ENCODE measurements at regions not wholly inside any gene's neighbourhood (a gene's known extent, or its start where the extent isn't known, plus 50 kb on each side); places are given as distances from the start of the nearest gene placed in this dataset.

- Histone ChIP-seq H3K36me3 (replicated peaks in 1 of 2; ENCODE audit: control insufficient read depth in 1 of 2, insufficient read depth in 2 of 2, low read length in 1 of 2) (no peaks in the 10 kb centered on the region), H3K4me3 (ENCODE audit: low read depth in 2 of 2, low read length in 1 of 2) (no peak overlapping the region), H3K9ac (no peak overlapping the region), H3K9me2 (no peaks in the 10 kb centered on the region), H3K9me3 (no peaks in the 10 kb centered on the region), H3K4me2 (no peak overlapping the region), H2AFZ (ENCODE audit: low read depth) (no peak overlapping the region), H4K20me1 (ENCODE audit: insufficient read depth) (no peaks in the 10 kb centered on the region), H3K27ac (ENCODE audit: low read depth in 2 of 2, low read length in 1 of 2) (no peak overlapping the region), H3K79me2 (ENCODE audit: insufficient read depth) (no peaks in the 10 kb centered on the region), H3F3A (replicated peaks; ENCODE audit: insufficient read depth) (no peaks in the 10 kb centered on the region), H3K4me1 (ENCODE audit: control insufficient read depth in 1 of 2, insufficient read depth in 2 of 2, low read depth in 1 of 2, low read length in 1 of 2) (no peaks in the 10 kb centered on the region), H3K27me3 (ENCODE audit: insufficient read depth) (no peaks in the 10 kb centered on the region)
- 41% methylated on average over 2 of the region's 2 CpGs for WGBS (ENCODE audit: low lambda C conversion rate)
- ChIA-PET POLR2A (no interaction called here), CTCF (no interaction called here)
- TF ChIP-seq TEAD4 (IDR thresholded peaks at IDR 0.05; ENCODE audit: borderline replicate concordance, insufficient read depth) (no peak), POLR2AphosphoS5 (IDR thresholded peaks at IDR 0.05; ENCODE audit: low read depth, low read length) (no peak), RFX5 (IDR thresholded peaks at IDR 0.05; ENCODE audit: low read length) (no peak), MXI1 (IDR thresholded peaks at IDR 0.05; ENCODE audit: low read depth, low read length) (no peak), YY1 (IDR thresholded peaks at IDR 0.05; ENCODE audit: low read depth) (no peak), NRF1 (IDR thresholded peaks at IDR 0.05; ENCODE audit: low read depth, low read length) (no peak), GATA2 (CRISPR knock-in tag; IDR thresholded peaks at IDR 0.05) (no peak), ELF1 (IDR thresholded peaks at IDR 0.05) (no peak), CTCF (IDR thresholded peaks at IDR 0.05) (no peak), JUND (IDR thresholded peaks at IDR 0.05) (no peak)
- TF ChIP-seq, protein P1, sequence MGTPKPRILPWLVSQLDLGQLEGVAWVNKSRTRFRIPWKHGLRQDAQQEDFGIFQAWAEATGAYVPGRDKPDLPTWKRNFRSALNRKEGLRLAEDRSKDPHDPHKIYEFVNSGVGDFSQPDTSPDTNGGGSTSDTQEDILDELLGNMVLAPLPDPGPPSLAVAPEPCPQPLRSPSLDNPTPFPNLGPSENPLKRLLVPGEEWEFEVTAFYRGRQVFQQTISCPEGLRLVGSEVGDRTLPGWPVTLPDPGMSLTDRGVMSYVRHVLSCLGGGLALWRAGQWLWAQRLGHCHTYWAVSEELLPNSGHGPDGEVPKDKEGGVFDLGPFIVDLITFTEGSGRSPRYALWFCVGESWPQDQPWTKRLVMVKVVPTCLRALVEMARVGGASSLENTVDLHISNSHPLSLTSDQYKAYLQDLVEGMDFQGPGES (IDR thresholded peaks at IDR 0.05; ENCODE audit: low read depth, low read length), result no peak
- TF ChIP-seq, protein P2, sequence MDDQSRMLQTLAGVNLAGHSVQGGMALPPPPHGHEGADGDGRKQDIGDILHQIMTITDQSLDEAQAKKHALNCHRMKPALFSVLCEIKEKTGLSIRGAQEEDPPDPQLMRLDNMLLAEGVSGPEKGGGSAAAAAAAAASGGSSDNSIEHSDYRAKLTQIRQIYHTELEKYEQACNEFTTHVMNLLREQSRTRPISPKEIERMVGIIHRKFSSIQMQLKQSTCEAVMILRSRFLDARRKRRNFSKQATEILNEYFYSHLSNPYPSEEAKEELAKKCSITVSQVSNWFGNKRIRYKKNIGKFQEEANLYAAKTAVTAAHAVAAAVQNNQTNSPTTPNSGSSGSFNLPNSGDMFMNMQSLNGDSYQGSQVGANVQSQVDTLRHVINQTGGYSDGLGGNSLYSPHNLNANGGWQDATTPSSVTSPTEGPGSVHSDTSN (IDR thresholded peaks at IDR 0.05), result no peak
- DNase-seq, result no peak
These were observed 1397.5 kb upstream of the CDH6 start for GRCh38 chr5:29796013-29796412.

- WGBS (ENCODE audit: low lambda C conversion rate), result 3% methylated on average over 2 of the region's 2 CpGs
- Histone ChIP-seq H3K79me2 (ENCODE audit: insufficient read depth) (no peaks in the 10 kb centered on the region), H2AFZ (ENCODE audit: low read depth) (no peak overlapping the region), H3F3A (replicated peaks; ENCODE audit: insufficient read depth) (no peaks in the 10 kb centered on the region), H3K36me3 (replicated peaks in 1 of 2; ENCODE audit: control insufficient read depth in 1 of 2, insufficient read depth in 2 of 2, low read length in 1 of 2) (no peaks in the 10 kb centered on the region), H3K9ac (no peak overlapping the region), H3K27ac (ENCODE audit: low read depth in 2 of 2, low read length in 1 of 2) (no peak overlapping the region), H3K9me2 (no peaks in the 10 kb centered on the region), H4K20me1 (ENCODE audit: insufficient read depth) (no peaks in the 10 kb centered on the region), H3K9me3 (no peaks in the 10 kb centered on the region), H3K27me3 (ENCODE audit: insufficient read depth) (no peaks in the 10 kb centered on the region), H3K4me3 (ENCODE audit: low read depth in 2 of 2, low read length in 1 of 2) (no peak overlapping the region), H3K4me2 (no peak overlapping the region), H3K4me1 (ENCODE audit: control insufficient read depth in 1 of 2, insufficient read depth in 2 of 2, low read depth in 1 of 2, low read length in 1 of 2) (no peaks in the 10 kb centered on the region)
- POLR2A ChIA-PET, result no interaction called here
- TF ChIP-seq FOSL2 (IDR thresholded peaks at IDR 0.05; ENCODE audit: borderline replicate concordance, low read depth), result no peak
- TF ChIP-seq EP300 (IDR thresholded peaks at IDR 0.05; ENCODE audit: borderline replicate concordance in 1 of 2, low read depth in 1 of 2, low read length in 1 of 2), result no peak
- no peak for DNase-seq
- CTCF ChIA-PET, result no interaction called here
These were observed 1398.3 kb upstream of the CDH6 start for GRCh38 chr5:29795096-29795652.

Data from SK-N-SH (cell line).